NT2/D1 (cell line): ENCODE measurements at regions not wholly inside any gene's neighbourhood (a gene's known extent, or its start where the extent isn't known, plus 50 kb on each side); places are given as distances from the start of the nearest gene placed in this dataset.

ENCODE experiments used
- DNase-seq: peaks from one replicate; pipeline ENCODE4 v3.0.0-alpha.2; 2011; ENCODE audit warnings: low read depth, low spot score
- H3K27me3 ChIP-seq: 2 replicates; pipeline ENCODE4 v1.6.0; 2011; ENCODE audit warnings: mild to moderate bottlenecking; ENCODE audit not compliant: insufficient read length, insufficient read depth
- H3K36me3 ChIP-seq: 2 replicates; pipeline ENCODE4 v1.6.1; 2011; ENCODE audit warnings: mild to moderate bottlenecking, low read length, mixed read lengths; ENCODE audit not compliant: insufficient read depth, insufficient read length
- H3K4me1 ChIP-seq: 2 replicates; pipeline ENCODE4 v1.5.1; 2011; ENCODE audit not compliant: insufficient read depth, insufficient read length
- H3K4me3 ChIP-seq: 2 replicates; pipeline ENCODE4 v1.5.1; 2011; ENCODE audit warnings: low read depth; ENCODE audit not compliant: insufficient read length
- H3K9ac ChIP-seq: 2 replicates; pipeline ENCODE4 v1.6.0; 2011; ENCODE audit warnings: low read depth; ENCODE audit not compliant: insufficient read length
- H3K9me3 ChIP-seq: 2 replicates; pipeline ENCODE4 v1.5.1; 2011; ENCODE audit warnings: mild to moderate bottlenecking, low read length; ENCODE audit not compliant: insufficient read depth
- SUZ12 ChIP-seq: IDR thresholded peaks from 2 replicates; pipeline ENCODE4 v1.6.1; 2011; ENCODE audit not compliant: insufficient read length, insufficient read depth; ENCODE audit errors: extremely low read depth
- YY1 ChIP-seq: IDR thresholded peaks from 2 replicates; pipeline ENCODE4 v1.6.1; 2011; ENCODE audit not compliant: insufficient read length, insufficient read depth
- ZNF274 ChIP-seq: IDR thresholded peaks from 2 replicates; pipeline ENCODE4 v1.6.1; 2011; ENCODE audit warnings: mild to moderate bottlenecking, low read depth, low read length

DNA sequence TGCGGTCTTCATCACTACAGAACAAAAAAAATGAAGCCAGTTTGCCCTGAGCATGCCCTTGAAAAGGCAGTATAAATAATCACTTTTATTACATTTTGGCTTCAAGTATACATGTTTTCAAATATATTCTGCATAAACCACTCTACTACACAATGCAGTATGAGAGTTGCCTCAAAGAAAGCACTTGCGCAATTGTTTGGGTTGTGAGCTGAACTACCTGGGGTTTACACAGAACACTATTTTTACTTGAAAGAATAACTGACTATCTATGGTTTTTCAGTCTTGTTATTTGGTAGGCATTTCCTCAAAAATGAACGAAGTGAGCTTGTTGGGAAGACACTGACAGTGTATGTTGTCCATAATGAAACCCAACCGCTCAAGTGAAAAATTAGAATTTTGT is 264.4 kb upstream of the KLF12 start:
- TF ChIP-seq YY1 (no peak), ZNF274 (no peak), SUZ12 (no peak)
- Histone ChIP-seq H3K9ac (no peak overlapping the region), H3K4me1 (no peaks in the 10 kb centered on the region), H3K9me3 (no peaks in the 10 kb centered on the region; the same call in 1 of the 2 replicates), H3K4me3 (no peak overlapping the region), H3K27me3 (no peaks in the 10 kb centered on the region), H3K36me3 (no peaks in the 10 kb centered on the region)
- no peak for DNase-seq

DNA sequence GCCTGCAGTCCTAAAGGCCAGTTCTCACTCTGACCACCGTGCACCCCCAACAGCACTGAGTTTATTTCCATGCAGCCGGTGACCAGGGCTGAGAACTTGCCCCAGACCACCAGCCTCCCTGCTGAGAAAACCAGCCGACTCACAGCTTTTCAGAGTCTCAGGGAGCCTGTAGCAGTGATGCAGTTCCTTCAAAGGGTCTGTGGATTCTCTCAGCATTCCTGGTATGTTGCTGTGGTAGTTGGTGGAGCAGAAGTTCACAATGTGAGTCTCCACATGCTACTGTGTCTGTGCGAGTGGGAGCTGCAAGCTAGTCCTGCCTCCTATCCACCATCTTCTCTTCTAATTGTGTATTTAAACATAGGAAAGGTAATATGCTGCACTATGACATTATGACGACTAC is 254.9 kb upstream of the KLF12 start:
- H3K9ac ChIP-seq, result no peak overlapping the region
- no peaks in the 10 kb centered on the region; the same call in 1 of the 2 replicates for H3K9me3 ChIP-seq
- H3K4me1 ChIP-seq, result no peaks in the 10 kb centered on the region
- DNase-seq, result no peak
- no peaks in the 10 kb centered on the region for H3K27me3 ChIP-seq
- H3K36me3 ChIP-seq, result no peaks in the 10 kb centered on the region
- no peak overlapping the region for H3K4me3 ChIP-seq
- TF ChIP-seq ZNF274 (no peak), SUZ12 (no peak), YY1 (no peak)

DNA sequence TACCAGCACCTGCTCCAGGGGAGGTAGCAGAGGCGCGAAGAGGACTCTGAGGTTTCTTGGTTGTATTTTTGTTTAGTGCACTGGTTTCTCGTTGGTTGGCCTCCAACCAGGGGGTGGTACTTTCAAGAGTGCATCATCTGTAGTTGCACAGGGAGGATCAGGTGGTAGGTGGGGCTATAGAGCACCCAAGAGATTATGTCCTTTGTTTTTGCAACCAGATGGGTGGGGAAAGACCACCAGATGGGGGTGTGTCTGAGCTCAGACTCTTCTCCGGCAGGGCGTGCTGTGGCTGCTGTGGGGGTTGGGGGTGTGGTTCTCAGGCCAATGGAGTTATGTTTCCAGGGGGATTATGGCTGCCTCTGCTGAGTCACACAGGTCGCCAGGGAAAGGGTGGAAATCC is 254.4 kb upstream of the KLF12 start:
- peak; percentile 13 for DNase-seq
- Histone ChIP-seq H3K9me3 (no peaks in the 10 kb centered on the region; the same call in 1 of the 2 replicates), H3K36me3 (no peaks in the 10 kb centered on the region), H3K4me1 (no peaks in the 10 kb centered on the region), H3K4me3 (no peak overlapping the region), H3K9ac (no peak overlapping the region), H3K27me3 (no peaks in the 10 kb centered on the region)
- no peak for TF ChIP-seq ZNF274
- TF ChIP-seq YY1, result no peak
- TF ChIP-seq SUZ12, result no peak

DNA sequence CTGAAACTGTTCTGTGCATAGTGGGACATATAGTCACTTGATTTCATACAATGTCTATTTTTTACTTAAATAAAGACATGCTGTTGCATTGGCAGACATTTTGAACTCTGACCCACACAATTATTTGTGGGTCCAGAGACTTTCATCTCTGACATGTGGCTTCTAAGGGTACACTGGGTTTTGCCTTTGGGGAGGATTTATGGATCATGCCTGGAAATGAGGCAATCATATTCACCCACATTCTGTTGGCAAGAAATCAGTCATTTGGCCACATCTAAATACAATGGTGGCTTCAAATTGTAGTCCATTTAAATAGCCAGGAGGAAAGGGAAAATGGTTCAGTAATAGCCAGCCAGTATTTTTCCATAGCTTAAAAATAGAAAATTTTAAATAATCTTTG is 238.3 kb upstream of the KLF12 start:
- Histone ChIP-seq H3K27me3 (no peaks in the 10 kb centered on the region), H3K9ac (no peak overlapping the region), H3K36me3 (no peaks in the 10 kb centered on the region), H3K4me3 (no peak overlapping the region), H3K4me1 (no peaks in the 10 kb centered on the region), H3K9me3 (no peaks in the 10 kb centered on the region)
- no peak for TF ChIP-seq ZNF274
- no peak for TF ChIP-seq YY1
- TF ChIP-seq SUZ12, result no peak
- DNase-seq, result no peak

DNA sequence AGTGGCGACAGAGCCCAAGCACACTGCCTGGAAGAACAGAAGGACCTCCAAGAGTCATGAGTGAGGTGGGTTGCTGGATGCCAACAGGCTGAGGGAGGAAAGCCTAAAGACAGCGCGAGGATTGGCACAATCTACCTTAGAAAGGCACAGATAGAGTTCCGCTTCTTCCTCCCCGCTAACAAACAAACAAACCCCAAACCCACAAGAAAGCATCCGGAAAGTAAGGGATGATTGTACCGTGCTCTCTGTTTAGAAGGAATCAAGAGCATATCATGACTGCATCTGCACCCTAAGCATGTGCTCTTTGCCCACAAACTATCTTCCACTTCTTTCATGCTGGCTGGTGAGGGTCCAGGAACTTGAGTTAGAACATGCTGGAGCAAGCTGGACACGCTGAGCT is 233.0 kb upstream of the KLF12 start:
- H3K4me3 ChIP-seq, result no peak overlapping the region
- no peak for DNase-seq
- no peaks in the 10 kb centered on the region for H3K9me3 ChIP-seq
- H3K27me3 ChIP-seq, result no peaks in the 10 kb centered on the region
- no peak overlapping the region for H3K9ac ChIP-seq
- H3K36me3 ChIP-seq, result no peaks in the 10 kb centered on the region
- no peaks in the 10 kb centered on the region for H3K4me1 ChIP-seq
- TF ChIP-seq YY1 (no peak), ZNF274 (no peak), SUZ12 (no peak)

DNA sequence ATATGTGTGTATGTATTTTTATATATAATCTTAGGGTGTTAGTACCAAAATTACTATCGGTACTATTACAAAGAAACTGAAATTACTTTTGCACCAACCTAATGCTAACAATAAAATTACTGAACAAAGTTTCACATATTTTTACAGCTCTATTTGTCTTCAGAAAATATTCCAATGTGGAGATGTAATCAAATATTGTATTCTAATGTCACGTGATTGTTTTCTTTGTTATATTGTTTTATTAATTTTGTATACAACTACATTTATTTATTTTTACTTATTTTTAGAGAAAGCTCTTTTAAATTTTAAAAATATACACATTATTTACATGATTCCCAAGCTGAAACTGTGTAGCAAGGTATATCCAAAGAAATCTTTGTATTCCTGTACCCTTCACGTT is 227.1 kb upstream of the KLF12 start:
- H3K9me3 ChIP-seq, result no peaks in the 10 kb centered on the region
- no peak overlapping the region for H3K9ac ChIP-seq
- no peak for TF ChIP-seq ZNF274
- TF ChIP-seq SUZ12, result no peak
- TF ChIP-seq YY1, result no peak
- H3K4me1 ChIP-seq, result no peaks in the 10 kb centered on the region
- no peak overlapping the region for H3K4me3 ChIP-seq
- H3K36me3 ChIP-seq, result no peaks in the 10 kb centered on the region
- H3K27me3 ChIP-seq, result no peaks in the 10 kb centered on the region
- no peak for DNase-seq

DNA sequence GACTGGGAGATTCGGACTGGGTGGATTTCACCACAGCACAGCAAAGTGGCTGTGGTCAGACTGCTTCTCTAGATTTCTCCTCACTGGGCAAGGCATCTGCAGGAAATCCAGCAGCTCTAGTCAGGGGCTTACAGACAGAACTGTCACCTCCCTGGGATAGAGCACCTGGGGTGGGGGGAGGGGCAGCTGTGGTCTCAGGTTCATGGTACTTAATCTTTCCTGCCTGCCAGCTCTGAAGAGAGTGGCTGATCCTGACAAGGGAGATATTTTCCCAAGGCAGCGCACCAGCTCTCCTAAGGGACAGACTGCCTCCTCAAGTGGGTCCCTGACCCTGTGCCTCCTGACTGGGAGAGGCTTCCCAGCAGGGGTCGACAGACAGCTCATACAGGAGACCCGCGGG is 212.8 kb upstream of the KLF12 start:
- Histone ChIP-seq H3K4me1 (no peaks in the 10 kb centered on the region), H3K9me3 (no peaks in the 10 kb centered on the region; the same call in 1 of the 2 replicates), H3K9ac (no peak overlapping the region), H3K36me3 (no peaks in the 10 kb centered on the region), H3K27me3 (no peaks in the 10 kb centered on the region), H3K4me3 (no peak overlapping the region)
- DNase-seq, result no peak
- TF ChIP-seq SUZ12, result no peak

DNA sequence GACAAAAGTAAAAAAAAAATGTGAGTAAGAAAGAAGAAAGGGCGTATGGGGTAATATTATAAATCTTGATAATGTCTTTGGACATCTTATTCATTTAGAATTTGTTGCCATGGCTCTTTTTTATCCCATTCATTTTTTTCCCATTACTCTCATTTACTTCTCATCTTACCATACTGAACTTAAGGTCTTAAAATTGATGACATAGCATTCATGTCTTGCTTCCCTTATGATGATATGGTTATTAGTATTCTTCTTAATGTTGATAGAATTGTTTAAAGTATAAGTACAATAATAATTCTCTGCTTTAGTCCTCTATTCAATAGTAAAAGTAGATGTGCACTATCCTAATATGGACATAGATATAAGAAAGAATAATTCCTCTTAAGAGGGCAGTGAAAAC is 204.1 kb upstream of the KLF12 start:
- H3K9ac ChIP-seq, result no peak overlapping the region
- H3K27me3 ChIP-seq, result no peaks in the 10 kb centered on the region
- no peaks in the 10 kb centered on the region for H3K36me3 ChIP-seq
- H3K9me3 ChIP-seq, result no peaks in the 10 kb centered on the region
- DNase-seq, result no peak
- no peak overlapping the region for H3K4me3 ChIP-seq
- H3K4me1 ChIP-seq, result no peaks in the 10 kb centered on the region
- TF ChIP-seq YY1 (no peak), ZNF274 (no peak), SUZ12 (no peak)
